Rectal smooth muscle tissue (tissue), 1 donor: ENCODE measurements at regions not wholly inside any gene's neighbourhood (a gene's known extent, or its start where the extent isn't known, plus 50 kb on each side); places are given as distances from the start of the nearest gene placed in this dataset.

Experiments
- H3K27ac ChIP-seq: one replicate; pipeline ENCODE4 v1.7.0; 2013; ENCODE audit warnings: low read depth, low read length, inconsistent platforms
- H3K27me3 ChIP-seq: one replicate; pipeline ENCODE4 v1.7.0; 2013; ENCODE audit warnings: low read length; ENCODE audit not compliant: control insufficient read depth, insufficient read depth
- H3K36me3 ChIP-seq: one replicate; pipeline ENCODE4 v1.7.0; 2013; ENCODE audit warnings: low read length; ENCODE audit not compliant: control insufficient read depth, insufficient read depth
- H3K4me1 ChIP-seq: one replicate; pipeline ENCODE4 v1.7.0; 2013; ENCODE audit warnings: low read length; ENCODE audit not compliant: control insufficient read depth, insufficient read depth
- H3K4me3 ChIP-seq: one replicate; pipeline ENCODE4 v1.7.0; 2013; ENCODE audit warnings: low read length
- H3K9ac ChIP-seq: one replicate; pipeline ENCODE4 v1.7.0; 2013; ENCODE audit warnings: low read length

- no peaks in the 10 kb centered on the region for H3K36me3 ChIP-seq
Measured at GRCh38 chr3:18011387-18011786, 269.0 kb upstream of the TBC1D5 start.

DNA sequence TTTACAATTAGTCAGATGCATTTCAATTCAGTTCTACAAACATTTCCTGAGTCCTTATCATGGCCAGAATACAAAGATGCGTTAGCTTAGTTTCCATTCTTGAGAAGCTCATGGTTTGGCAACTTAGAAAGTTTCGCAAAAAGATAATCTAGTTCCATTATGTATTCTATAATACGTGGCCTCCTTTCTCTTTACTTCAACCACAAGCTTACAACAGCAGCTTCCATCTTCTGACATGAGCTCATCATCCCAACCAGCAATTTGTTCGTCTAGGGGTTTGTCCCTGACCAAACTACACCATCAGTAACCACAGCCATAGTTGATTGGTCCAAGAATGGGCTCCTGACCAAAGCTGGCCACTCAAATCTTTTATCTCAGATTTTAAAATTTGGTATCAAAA, 267.6 kb upstream of the TBC1D5 start:
- Histone ChIP-seq H3K27me3 (no peaks in the 10 kb centered on the region), H3K36me3 (no peaks in the 10 kb centered on the region), H3K4me1 (no peaks in the 10 kb centered on the region), H3K9ac (no peak overlapping the region), H3K27ac (no peak overlapping the region), H3K4me3 (no peak overlapping the region)

More at GRCh38 chr3:18011387-18011786, 269.0 kb upstream of the TBC1D5 start:
- Histone ChIP-seq H3K4me1 (no peaks in the 10 kb centered on the region), H3K27ac (no peak overlapping the region), H3K4me3 (no peak overlapping the region), H3K27me3 (no peaks in the 10 kb centered on the region), H3K9ac (no peak overlapping the region)

GRCh38 chr3:18008706-18009368, 266.4 kb upstream of the TBC1D5 start:
- Histone ChIP-seq H3K9ac (no peak overlapping the region), H3K4me3 (no peak overlapping the region), H3K4me1 (no peaks in the 10 kb centered on the region), H3K27ac (no peak overlapping the region), H3K36me3 (no peaks in the 10 kb centered on the region), H3K27me3 (no peaks in the 10 kb centered on the region)

- Histone ChIP-seq H3K27me3 (no peaks in the 10 kb centered on the region), H3K4me1 (no peaks in the 10 kb centered on the region), H3K36me3 (no peaks in the 10 kb centered on the region), H3K9ac (no peak overlapping the region), H3K4me3 (no peak overlapping the region), H3K27ac (no peak overlapping the region)
Measured at GRCh38 chr3:18007980-18008379, 265.5 kb upstream of the TBC1D5 start.

- Histone ChIP-seq H3K9ac (no peak overlapping the region), H3K27ac (no peak overlapping the region), H3K4me1 (no peaks in the 10 kb centered on the region), H3K27me3 (no peaks in the 10 kb centered on the region), H3K36me3 (no peaks in the 10 kb centered on the region), H3K4me3 (no peak overlapping the region)
Measured at GRCh38 chr3:17995769-17996168, 253.3 kb upstream of the TBC1D5 start.

DNA sequence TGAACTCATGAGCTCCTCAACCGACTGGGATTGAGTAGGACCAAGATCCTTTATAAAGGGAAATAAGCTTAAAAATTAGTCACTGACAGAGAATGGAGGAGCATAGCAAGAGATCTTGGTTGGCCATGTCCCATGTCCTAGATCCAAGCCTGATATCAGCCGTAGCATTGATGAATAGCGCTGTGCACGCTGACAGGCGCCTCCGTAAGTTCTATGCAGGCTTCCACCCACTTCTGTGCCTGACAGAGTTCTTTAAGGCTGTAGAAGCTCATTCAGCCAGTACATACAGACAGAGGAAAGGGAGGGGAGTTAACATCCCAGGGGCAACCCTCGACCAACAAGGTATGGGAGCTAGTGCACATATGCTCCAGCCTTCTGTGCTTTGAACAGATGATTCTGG, 251.7 kb upstream of the TBC1D5 start:
- H3K27ac ChIP-seq = no peak overlapping the region
- no peaks in the 10 kb centered on the region for H3K27me3 ChIP-seq
- H3K4me3 ChIP-seq = no peak overlapping the region
- no peaks in the 10 kb centered on the region for H3K4me1 ChIP-seq
- H3K36me3 ChIP-seq = no peaks in the 10 kb centered on the region
- no peak overlapping the region for H3K9ac ChIP-seq

- H3K9ac ChIP-seq = no peak overlapping the region
Measured at GRCh38 chr3:17990390-17990789, 248.0 kb upstream of the TBC1D5 start.

GRCh38 chr3:17986348-17986816, 244.0 kb upstream of the TBC1D5 start:
- no peak overlapping the region for H3K9ac ChIP-seq
- no peaks in the 10 kb centered on the region for H3K4me1 ChIP-seq
- H3K27me3 ChIP-seq = no peaks in the 10 kb centered on the region
- no peak overlapping the region for H3K4me3 ChIP-seq
- H3K36me3 ChIP-seq = no peaks in the 10 kb centered on the region
- H3K27ac ChIP-seq = no peak overlapping the region

More at GRCh38 chr3:17990390-17990789, 248.0 kb upstream of the TBC1D5 start:
- Histone ChIP-seq H3K27ac (no peak overlapping the region), H3K4me3 (no peak overlapping the region), H3K27me3 (no peaks in the 10 kb centered on the region), H3K36me3 (no peaks in the 10 kb centered on the region), H3K4me1 (no peaks in the 10 kb centered on the region)

DNA sequence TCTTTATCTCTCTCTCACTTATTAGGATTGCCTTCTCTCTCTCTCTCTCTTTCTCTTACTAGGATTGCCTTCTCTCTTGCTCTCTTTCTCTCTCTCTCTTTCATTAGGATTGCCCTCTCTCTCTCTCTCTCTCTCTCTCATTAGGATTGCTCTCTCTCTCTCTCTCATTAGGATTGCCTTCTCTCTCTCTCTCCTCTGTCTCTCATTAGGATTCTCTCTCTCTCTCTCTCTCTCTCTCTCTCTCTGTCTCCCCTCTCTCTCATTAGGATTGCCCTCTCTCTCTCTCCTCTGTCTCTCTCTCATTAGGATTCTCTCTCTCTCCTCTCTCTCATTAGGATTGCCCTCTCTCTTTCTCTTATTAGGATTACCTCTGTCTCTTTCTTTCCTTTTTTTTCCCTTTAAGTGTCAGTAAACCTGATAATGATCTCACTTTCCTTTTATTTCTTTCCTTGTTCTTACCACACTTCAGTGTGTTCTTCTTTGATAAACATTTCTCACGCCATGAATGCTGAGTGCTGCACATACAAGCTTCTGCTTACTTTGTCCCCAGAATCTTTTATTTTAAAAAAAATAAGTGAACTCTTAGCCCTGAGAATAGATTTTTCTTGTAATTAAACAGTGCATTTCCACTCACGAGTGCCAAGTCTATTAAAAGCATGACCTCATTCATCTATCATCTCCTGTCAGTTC, 243.4 kb upstream of the TBC1D5 start:
- H3K4me1 ChIP-seq = no peaks in the 10 kb centered on the region
- H3K4me3 ChIP-seq = no peak overlapping the region
- H3K36me3 ChIP-seq = no peaks in the 10 kb centered on the region
- H3K27me3 ChIP-seq = no peaks in the 10 kb centered on the region
- H3K27ac ChIP-seq = no peak overlapping the region
- no peak overlapping the region for H3K9ac ChIP-seq

DNA sequence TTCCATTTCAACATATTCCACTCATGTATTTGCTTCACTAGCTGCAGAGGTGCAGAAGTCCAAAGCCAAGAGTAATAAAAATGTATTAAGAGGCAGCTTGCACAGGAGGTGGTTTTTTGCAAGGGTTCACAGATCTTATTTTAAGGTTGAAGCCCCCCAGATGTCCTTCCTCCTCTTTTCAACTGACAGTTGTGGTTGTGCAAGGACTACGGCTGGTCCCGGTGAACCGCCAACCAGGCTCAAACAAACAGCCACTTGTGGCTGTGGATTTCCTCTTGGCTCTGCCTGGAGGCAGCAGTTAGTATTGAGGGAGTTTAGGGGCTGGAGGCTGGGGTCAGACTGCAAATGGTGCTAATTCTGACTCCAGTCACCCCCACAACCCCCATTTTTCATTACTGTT, 240.7 kb upstream of the TBC1D5 start:
- Histone ChIP-seq H3K9ac (no peak overlapping the region), H3K36me3 (no peaks in the 10 kb centered on the region), H3K27ac (no peak overlapping the region), H3K4me3 (no peak overlapping the region), H3K4me1 (peaks cover 2% of the 10 kb centered on the region), H3K27me3 (no peaks in the 10 kb centered on the region)

GRCh38 chr3:17982211-17982880, 239.9 kb upstream of the TBC1D5 start:
- Histone ChIP-seq H3K9ac (no peak overlapping the region), H3K27ac (no peak overlapping the region), H3K4me3 (no peak overlapping the region), H3K4me1 (peaks cover 2% of the 10 kb centered on the region), H3K36me3 (no peaks in the 10 kb centered on the region), H3K27me3 (no peaks in the 10 kb centered on the region)

DNA sequence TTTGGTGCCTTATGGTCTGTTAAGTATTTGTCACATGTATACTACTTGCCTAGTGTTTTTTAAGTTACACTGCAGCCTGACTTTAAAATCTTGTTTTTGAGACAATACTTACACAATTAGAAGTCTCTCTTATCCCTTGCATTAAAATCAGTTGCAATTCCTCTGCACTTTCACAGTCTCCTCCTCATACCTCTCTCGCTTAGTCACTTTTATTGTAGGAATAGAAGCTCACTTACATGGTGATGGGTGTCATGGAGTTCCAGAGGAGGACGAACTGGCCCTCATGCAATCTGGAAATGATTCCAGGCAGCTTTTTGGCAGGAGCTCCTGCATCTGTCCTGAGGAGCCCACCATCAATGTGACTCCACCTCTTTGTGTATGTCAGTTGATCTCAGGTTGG, 238.4 kb upstream of the TBC1D5 start:
- H3K36me3 ChIP-seq = no peaks in the 10 kb centered on the region
- H3K9ac ChIP-seq = no peak overlapping the region
- peaks cover 2% of the 10 kb centered on the region for H3K4me1 ChIP-seq
- no peak overlapping the region for H3K27ac ChIP-seq
- no peak overlapping the region for H3K4me3 ChIP-seq
- no peaks in the 10 kb centered on the region for H3K27me3 ChIP-seq
